Ishikawa (cell line): ENCODE measurements at regions not wholly inside any gene's neighbourhood (a gene's known extent, or its start where the extent isn't known, plus 50 kb on each side); places are given as distances from the start of the nearest gene placed in this dataset.

Experiments
- CEBPB ChIP-seq: IDR thresholded peaks from 2 replicates; pipeline ENCODE4 v1.6.1; 2012
- CREB1 ChIP-seq: IDR thresholded peaks from 2 replicates; pipeline ENCODE4 v1.6.1; 2012; ENCODE audit warnings: low read depth
- EGR1 ChIP-seq: IDR thresholded peaks from 2 replicates; pipeline ENCODE4 v1.6.1; 2012
- EP300 ChIP-seq: IDR thresholded peaks from 2 replicates; pipeline ENCODE4 v1.6.1; 2012; ENCODE audit warnings: borderline replicate concordance
- FOXM1 ChIP-seq: IDR thresholded peaks from 2 replicates; pipeline ENCODE4 v1.6.1; 2012; ENCODE audit warnings: low read depth, borderline replicate concordance
- NFIC ChIP-seq: IDR thresholded peaks from 2 replicates; pipeline ENCODE4 v1.6.1; 2012
- RAD21 ChIP-seq: IDR thresholded peaks from 2 replicates; pipeline ENCODE4 v1.6.1; 2012; ENCODE audit warnings: low read depth
- REST ChIP-seq: IDR thresholded peaks from 2 replicates; pipeline ENCODE4 v1.6.1; 2012; ENCODE audit warnings: low read depth, mild to moderate bottlenecking
- TAF1 ChIP-seq: IDR thresholded peaks from 2 replicates; pipeline ENCODE4 v1.6.1; 2012; ENCODE audit warnings: low read depth, mild to moderate bottlenecking
- TCF12 ChIP-seq: IDR thresholded peaks from 2 replicates; pipeline ENCODE4 v1.6.1; 2012; ENCODE audit warnings: low read depth
- TEAD4 ChIP-seq: IDR thresholded peaks from 2 replicates; pipeline ENCODE4 v1.6.1; 2012
- USF1 ChIP-seq: IDR thresholded peaks from 2 replicates; pipeline ENCODE4 v1.6.1; 2012
- YY1 ChIP-seq: IDR thresholded peaks from 2 replicates; pipeline ENCODE4 v1.6.1; 2012; ENCODE audit warnings: low read depth
- ZBTB7A ChIP-seq: IDR thresholded peaks from 2 replicates; pipeline ENCODE4 v1.6.1; 2012; ENCODE audit warnings: low read depth
- TF ChIP-seq, protein P1 (sequence below): IDR thresholded peaks from 2 replicates; pipeline ENCODE4 v1.6.1; 2012

DNA sequence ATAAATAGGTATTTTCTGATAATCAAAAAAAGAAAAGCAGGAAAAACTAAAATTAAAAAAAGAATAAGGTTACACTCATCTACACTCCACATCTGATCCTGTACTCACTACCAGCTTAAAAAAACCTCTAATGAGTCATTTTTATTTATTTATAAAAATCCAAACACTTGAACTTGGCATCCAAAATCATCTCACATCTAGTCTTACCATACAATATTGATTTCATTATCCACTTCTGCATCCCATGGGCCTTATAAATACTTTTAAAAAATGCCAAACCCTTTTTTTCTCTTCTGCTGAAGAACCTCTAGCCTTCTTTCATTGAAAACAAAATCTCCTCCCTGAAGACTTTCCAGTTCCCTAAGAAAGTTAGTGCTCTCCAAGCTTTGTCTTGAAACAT, 109.7 kb downstream of the TMTC3 start:
- TF ChIP-seq USF1 (no peak), EGR1 (no peak), TEAD4 (no peak), EP300 (no peak), TCF12 (no peak), YY1 (no peak), TAF1 (no peak), REST (no peak), RAD21 (no peak), ZBTB7A (no peak), CREB1 (no peak), FOXM1 (no peak), CEBPB (no peak), NFIC (no peak)
- TF ChIP-seq, protein P1, sequence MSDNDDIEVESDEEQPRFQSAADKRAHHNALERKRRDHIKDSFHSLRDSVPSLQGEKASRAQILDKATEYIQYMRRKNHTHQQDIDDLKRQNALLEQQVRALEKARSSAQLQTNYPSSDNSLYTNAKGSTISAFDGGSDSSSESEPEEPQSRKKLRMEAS: no peak

- TF ChIP-seq CREB1 (no peak), TAF1 (no peak), RAD21 (no peak), TCF12 (no peak), ZBTB7A (no peak), TEAD4 (no peak), EGR1 (no peak), REST (no peak), FOXM1 (no peak), NFIC (no peak), CEBPB (no peak), YY1 (no peak), EP300 (no peak), USF1 (no peak)
- TF ChIP-seq, protein P1: no peak
These were observed 111.4 kb downstream of the TMTC3 start for GRCh38 chr12:88253371-88253978.

GRCh38 chr12:88255224-88255623, 113.1 kb downstream of the TMTC3 start:
- TF ChIP-seq, protein P1: no peak
- TF ChIP-seq EGR1 (no peak), NFIC (no peak), FOXM1 (no peak)

DNA sequence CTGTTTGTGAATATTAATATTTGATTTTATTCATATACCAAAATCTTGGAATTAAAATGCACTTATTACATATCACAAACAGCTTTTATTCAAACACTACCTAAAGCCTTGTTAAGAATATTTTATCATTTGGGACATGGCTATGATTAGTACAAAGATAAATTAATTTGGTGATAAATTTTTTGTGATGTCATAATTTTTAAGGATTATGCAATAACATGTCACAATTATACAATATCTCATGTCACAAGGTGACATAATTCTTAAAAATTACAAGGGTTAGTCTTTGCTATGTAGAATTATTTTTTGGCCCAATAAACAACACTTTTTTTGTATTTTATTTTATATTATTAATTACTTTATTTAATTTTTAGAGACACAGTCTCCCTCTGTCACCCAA, 113.7 kb downstream of the TMTC3 start:
- TF ChIP-seq ZBTB7A: no peak

DNA sequence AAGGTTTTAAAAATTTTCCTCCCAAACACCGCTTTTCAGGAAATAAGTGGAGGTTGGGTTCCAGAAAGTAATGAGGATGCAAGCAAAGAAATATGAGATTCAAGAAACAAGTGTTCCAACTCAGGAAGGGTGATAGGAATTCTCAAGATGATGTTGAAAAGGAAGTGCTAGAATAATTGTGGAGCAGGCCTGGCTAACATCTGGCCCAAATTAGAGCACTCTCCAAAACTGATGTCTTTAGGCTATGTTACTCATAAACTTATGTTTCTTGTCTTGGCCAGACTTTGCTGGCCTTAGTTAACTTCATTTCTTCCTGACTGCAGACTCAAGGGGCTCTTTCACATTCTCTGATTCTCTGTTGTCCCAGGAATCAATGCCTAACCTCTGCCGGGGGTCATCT, 116.3 kb downstream of the TMTC3 start:
- no peak for TF ChIP-seq ZBTB7A

- TF ChIP-seq EGR1 (no peak), USF1 (no peak), NFIC (no peak), TCF12 (no peak)
- TF ChIP-seq, protein P1: no peak
These were observed 124.8 kb downstream of the TMTC3 start for GRCh38 chr12:88266806-88267360.
